ENCODE measurements at regions not wholly inside any gene's neighbourhood (a gene's known extent, or its start where the extent isn't known, plus 50 kb on each side); places are given as distances from the start of the nearest gene placed in this dataset.

DNA sequence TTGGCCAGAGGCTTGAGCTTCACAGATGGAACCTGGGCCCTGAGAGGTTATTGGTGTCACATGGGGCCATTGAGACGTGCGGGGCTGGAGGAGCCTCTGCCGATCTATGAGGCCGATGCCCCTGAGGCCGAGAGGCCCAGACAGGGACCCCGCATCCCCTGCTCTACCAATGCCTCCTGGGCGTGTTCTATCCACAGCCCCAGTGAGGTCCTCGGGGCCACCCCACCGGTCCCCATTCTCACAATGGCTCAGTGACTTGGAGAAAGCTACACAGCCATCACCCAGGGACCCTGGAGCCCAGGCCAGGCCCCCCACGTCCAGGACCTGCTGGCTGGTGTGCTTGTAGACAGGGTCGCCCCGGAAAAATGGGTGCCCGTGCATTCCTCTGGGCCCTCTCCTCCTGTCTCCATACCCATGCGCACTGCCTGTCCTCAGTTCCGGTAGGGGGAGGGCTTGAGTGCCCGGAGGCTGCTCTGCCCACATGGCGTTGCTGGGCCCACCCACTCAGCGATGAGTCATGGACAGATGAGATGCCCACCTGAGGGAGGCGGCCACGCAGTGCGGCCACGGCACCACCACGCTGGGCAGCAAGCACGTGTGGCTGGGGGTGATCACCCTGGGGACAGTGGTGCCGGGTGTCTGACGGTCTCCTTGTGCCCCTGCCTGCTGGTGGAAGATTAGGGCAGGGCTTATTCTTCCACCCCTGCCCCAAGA is 1224.7 kb downstream of the BRD1 start:
- DNase-seq = no peak
- ChIA-PET CTCF (no interaction called here), POLR2A (no interaction called here)
- Mint-ChIP-seq H3K4me1 (no peaks in the 10 kb centered on the region), H3K4me3 (no peak overlapping the region), H3K9me3 (peaks cover 11% of the 10 kb centered on the region), H3K36me3 (ENCODE audit: low read depth) (no peaks in the 10 kb centered on the region), H3K27ac (no peak overlapping the region), H3K27me3 (no peaks in the 10 kb centered on the region)

DNA sequence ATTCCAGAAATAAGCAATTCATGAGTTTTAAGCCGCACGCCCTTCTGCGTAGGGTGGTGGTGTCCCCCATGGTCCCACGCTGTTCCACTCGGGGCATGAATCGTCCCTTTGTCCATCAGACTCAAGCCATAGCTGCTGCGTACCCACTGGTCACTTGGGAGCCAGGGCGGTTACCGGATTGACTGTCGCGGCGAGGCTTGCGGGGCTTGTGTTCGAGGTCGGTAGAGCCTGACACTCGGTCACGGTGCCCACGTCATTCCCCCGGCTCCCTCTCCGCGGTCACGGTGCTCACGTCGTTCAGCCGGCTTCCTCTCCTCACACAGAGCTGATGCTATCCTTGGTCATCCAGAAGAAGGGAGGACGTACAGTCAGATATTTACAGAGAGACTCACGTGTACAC is 1227.0 kb downstream of the BRD1 start:
- H3K9me3 Mint-ChIP-seq = peaks cover 17% of the 10 kb centered on the region
- H3K27me3 Mint-ChIP-seq = no peaks in the 10 kb centered on the region
- H3K36me3 Mint-ChIP-seq (ENCODE audit: low read depth) = no peaks in the 10 kb centered on the region
- ChIA-PET CTCF (no interaction called here), POLR2A (no interaction called here)
- no peak overlapping the region for H3K4me3 Mint-ChIP-seq
- no peak for DNase-seq
- H3K4me1 Mint-ChIP-seq = no peaks in the 10 kb centered on the region
- no peak overlapping the region for H3K27ac Mint-ChIP-seq

DNA sequence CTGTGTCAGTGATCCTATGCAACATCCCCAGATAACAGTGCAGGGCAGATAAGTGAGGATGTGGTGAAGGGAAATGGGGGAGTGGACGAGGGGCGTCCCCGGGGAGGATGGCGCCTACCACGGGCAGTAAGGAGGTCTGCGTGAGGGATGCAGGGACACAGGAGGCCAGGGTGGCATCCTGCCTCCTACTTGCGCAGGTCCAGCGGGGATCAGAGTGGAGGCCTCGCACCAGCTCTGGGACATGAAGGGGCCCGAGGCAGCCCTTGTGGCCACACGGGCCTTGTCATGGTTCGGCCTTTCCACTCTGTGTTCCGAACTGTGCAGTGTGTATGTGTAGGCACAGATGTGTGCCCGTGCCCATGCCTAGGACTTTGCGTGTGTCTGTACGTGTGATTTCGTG is 1227.5 kb downstream of the BRD1 start:
- POLR2A ChIA-PET = no interaction called here
- Mint-ChIP-seq H3K27ac (no peak overlapping the region), H3K27me3 (no peaks in the 10 kb centered on the region), H3K4me3 (no peak overlapping the region), H3K36me3 (ENCODE audit: low read depth) (no peaks in the 10 kb centered on the region), H3K4me1 (no peaks in the 10 kb centered on the region), H3K9me3 (peaks cover 17% of the 10 kb centered on the region)
- DNase-seq = no peak
- CTCF ChIA-PET = no interaction called here

DNA sequence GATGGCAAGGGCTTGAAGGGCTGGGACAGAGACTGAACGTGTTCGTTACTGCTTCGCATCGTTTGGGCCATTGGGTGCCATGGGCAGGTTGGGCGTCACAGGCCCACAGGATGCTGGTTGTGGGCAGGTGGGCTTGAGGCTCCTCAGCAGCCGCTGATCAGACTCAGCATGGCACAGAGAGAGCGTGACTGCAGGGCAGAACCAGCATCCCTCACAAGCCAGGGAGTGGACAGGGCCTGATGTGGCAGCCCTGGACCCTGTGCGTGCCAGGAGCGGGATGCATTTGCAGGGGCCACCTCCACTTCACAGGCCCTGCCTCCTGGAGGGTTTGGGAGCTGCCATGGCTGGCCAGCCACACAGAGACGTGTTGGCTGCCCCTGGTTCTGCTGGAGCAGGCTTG is 1228.3 kb downstream of the BRD1 start:
- H3K27ac Mint-ChIP-seq = no peak overlapping the region
- POLR2A ChIA-PET = no interaction called here
- DNase-seq = no peak

DNA sequence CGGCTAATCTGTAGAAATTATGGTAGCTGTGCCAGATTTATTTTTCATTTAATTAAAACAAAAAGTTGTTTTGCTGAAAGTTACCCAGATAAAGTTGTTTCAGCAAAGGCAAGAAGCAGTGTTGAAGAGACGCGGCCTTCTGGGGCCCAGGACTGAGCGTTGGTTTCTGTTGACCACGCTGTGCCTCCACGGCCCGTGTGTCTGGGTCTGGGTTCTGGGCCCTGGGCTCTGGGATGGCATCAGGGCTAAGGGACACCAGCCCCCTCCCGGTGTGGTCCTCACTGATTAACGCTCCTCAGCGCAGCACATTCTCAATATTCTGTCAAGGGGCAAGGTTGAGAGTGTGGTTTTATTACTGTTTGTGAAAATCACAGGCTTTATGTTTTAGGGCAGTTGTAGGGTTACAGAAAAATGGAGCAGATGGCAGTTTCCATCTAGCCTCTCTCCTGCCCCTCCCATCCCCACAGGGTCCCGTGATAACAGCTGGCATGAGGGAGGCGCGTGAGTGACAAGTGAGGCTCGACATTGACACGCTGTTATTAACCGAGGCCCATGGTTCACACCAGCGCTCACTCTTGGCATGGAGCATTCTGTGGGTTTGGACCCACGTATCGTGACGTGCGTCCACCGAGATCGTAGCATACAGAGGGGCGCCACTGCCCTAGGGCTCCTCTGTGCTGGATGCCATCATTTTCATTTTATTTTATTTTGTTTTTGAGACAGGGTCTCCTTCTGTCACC is 1231.4 kb downstream of the BRD1 start:
- H3K27ac Mint-ChIP-seq = no peak overlapping the region
- H3K27me3 Mint-ChIP-seq = no peaks in the 10 kb centered on the region
- H3K9me3 Mint-ChIP-seq = peaks cover 12% of the 10 kb centered on the region
- no peaks in the 10 kb centered on the region for H3K4me1 Mint-ChIP-seq
- ChIA-PET CTCF (interaction anchor here (1.6 kb wide), 1 partner anchor 8 kb away, joined by 4 read pairs; no protein-coding TSS in a partner anchor), POLR2A (no interaction called here)
- no peak for DNase-seq
- no peak overlapping the region for H3K4me3 Mint-ChIP-seq
- no peaks in the 10 kb centered on the region for H3K36me3 Mint-ChIP-seq (ENCODE audit: low read depth)

More for the DNA sequence above, 1228.3 kb downstream of the BRD1 start:
- CTCF ChIA-PET = no interaction called here
- Mint-ChIP-seq H3K9me3 (peaks cover 12% of the 10 kb centered on the region), H3K36me3 (ENCODE audit: low read depth) (no peaks in the 10 kb centered on the region), H3K4me3 (no peak overlapping the region), H3K4me1 (no peaks in the 10 kb centered on the region), H3K27me3 (no peaks in the 10 kb centered on the region)

DNA sequence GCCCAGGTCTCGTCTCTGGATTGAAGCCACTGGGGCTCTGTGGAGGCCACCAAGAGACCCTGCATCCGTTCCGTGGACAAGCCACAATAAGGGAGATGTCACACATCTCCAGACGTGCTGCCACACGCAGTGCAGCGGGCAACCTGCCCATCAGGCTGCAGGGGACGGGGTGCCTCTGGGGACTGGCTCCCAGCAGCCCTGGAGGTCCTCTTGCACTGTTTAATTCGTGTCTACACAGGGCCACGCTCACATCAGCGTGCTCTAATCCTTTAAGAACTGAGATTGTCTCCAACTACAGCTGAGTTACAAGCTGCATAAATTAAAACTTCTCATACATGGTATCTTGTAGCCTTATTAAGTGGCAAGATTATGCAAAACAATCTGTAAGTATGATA is 1232.2 kb downstream of the BRD1 start:
- CTCF ChIA-PET = interaction anchor here (1.6 kb wide), 1 partner anchor 8 kb away, joined by 4 read pairs; no protein-coding TSS in a partner anchor
- no peaks in the 10 kb centered on the region for H3K36me3 Mint-ChIP-seq (ENCODE audit: low read depth)
- H3K27me3 Mint-ChIP-seq = no peaks in the 10 kb centered on the region
- DNase-seq = no peak
- no peak overlapping the region for H3K27ac Mint-ChIP-seq
- H3K4me1 Mint-ChIP-seq = no peaks in the 10 kb centered on the region
- H3K4me3 Mint-ChIP-seq = no peak overlapping the region
- POLR2A ChIA-PET = no interaction called here
- peaks cover 8% of the 10 kb centered on the region for H3K9me3 Mint-ChIP-seq

DNA sequence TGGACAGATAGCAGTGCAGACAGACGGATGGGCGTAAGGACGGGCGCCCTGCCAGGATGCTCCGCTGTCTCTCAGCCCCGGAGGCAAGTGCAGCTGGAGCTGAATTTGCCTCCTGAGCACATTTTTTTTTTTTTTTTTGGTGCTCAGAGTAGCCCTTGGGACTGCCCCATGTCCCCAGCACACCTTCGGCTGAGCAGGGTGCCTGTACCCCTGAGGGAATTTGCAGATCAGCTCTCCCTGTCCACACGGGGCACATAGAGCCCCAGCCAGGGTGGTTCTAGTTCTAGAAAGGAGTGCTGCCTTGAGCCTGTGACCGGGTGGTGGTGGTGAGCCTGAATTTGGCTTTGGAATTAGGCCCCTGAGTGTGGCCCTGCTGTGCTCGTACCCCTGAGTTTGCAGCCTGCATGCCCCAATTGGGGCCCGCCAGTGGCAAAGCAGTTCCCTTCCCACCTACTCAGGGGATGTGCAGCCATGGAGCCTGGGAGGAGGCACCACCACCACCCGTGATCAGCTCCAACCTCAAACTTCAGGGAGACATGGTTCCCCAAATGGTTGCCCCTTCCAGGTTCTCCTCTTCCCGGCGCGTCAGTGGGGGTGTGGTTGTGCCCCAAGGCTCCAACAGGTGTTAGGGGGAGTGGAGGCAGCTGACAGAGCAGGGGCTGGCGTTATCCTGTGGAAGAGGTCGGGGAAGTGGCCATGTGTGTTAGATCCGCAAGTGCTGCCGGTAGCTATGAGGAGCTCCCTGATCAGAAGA is 1232.7 kb downstream of the BRD1 start:
- Mint-ChIP-seq H3K36me3 (ENCODE audit: low read depth) (no peaks in the 10 kb centered on the region), H3K27me3 (no peaks in the 10 kb centered on the region), H3K27ac (no peak overlapping the region), H3K9me3 (peaks cover 8% of the 10 kb centered on the region), H3K4me1 (no peaks in the 10 kb centered on the region), H3K4me3 (no peak overlapping the region)
- no peak for DNase-seq
- ChIA-PET POLR2A (no interaction called here), CTCF (interaction anchor here (1.6 kb wide), 1 partner anchor 9 kb away, joined by 4 read pairs; no protein-coding TSS in a partner anchor)

DNA sequence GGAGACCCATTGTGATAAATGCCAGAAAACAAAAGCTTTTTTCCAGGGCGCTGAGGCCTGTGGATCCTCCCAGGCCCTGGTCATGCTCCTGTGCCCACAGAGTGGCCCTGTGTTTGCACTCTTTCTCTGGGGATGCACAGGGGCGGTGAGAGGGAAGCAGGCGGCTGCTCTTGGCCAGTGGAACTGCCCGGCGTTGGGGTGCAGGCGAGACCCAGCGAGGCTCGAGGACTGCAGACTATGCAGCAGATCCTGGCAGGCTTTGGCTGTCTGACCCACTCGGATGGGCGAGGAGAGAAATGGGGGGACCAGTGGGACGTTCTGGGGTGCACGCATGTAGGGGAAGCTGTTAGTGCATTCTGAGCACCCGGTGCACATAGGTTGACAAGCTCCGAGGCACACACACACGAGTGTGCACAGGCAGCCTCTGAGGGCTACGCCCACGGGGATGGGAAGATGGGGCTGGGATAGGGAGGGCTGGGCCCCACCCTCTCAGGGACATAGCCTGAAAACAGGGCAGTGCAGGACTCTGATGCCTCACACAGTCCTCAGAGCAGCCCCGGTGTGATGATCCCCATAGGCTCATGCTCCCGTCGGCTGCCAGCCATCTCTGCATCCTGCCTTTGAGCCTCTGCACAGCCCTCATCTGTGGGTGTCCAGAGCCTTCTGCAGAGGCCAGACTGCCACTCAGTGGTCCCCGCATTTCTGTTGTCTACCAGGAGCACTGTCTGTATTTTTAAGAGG is 1233.5 kb downstream of the BRD1 start:
- POLR2A ChIA-PET = no interaction called here
- no peak overlapping the region for H3K27ac Mint-ChIP-seq

DNA sequence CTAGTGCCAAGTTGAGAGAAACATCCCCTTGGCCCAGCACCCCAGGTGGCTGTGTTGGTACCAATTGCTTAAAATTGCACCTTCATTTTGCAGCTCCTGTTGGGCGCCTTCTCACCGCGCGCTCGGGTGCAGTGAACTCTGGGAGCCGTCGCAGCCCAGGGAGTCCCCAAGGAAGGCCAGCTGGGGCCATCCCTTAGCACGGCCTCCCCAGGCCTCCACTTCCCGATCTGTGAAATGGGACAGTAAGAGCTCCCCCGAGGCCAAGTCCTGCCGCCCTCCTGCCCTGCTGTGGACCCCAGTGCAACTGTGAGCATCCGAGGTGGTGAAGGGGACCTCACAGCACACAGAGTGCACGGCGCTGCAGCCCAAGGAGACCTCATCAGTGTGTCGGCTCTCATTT is 1234.1 kb downstream of the BRD1 start:
- no peaks in the 10 kb centered on the region for H3K36me3 Mint-ChIP-seq (ENCODE audit: low read depth)

More for the DNA sequence above, 1233.5 kb downstream of the BRD1 start:
- Mint-ChIP-seq H3K4me1 (no peaks in the 10 kb centered on the region), H3K36me3 (ENCODE audit: low read depth) (no peaks in the 10 kb centered on the region), H3K9me3 (peaks cover 8% of the 10 kb centered on the region), H3K27me3 (no peaks in the 10 kb centered on the region), H3K4me3 (no peak overlapping the region)
- CTCF ChIA-PET = no interaction called here
- no peak for DNase-seq

DNA sequence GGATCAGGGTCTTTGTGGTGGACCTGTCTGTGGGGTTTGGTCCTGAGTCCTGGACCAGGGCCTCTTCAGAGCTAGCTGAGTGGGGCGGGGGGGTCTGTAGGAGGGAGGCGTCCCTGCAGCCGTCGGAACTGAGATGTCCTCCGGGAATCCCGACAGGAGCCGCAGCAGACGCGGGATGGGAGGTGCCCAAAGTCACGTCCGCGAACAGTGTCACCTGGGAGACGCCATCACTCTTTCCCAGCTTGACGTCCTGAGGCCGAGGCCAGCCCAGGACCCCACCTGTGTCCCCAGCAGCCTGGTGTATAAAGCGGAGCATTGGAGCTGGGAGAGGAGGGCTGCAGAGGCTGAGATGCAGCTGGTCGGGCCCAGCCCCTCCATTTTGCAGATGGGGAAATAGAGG is 1234.7 kb downstream of the BRD1 start:
- ChIA-PET POLR2A (no interaction called here), CTCF (no interaction called here)
- Mint-ChIP-seq H3K4me3 (no peak overlapping the region), H3K4me1 (no peaks in the 10 kb centered on the region), H3K27ac (no peak overlapping the region), H3K27me3 (no peaks in the 10 kb centered on the region), H3K36me3 (ENCODE audit: low read depth) (no peaks in the 10 kb centered on the region), H3K9me3 (peaks cover 5% of the 10 kb centered on the region)
- no peak for DNase-seq

More for the DNA sequence above, 1234.1 kb downstream of the BRD1 start:
- no peak overlapping the region for H3K27ac Mint-ChIP-seq
- H3K9me3 Mint-ChIP-seq = peaks cover 8% of the 10 kb centered on the region
- POLR2A ChIA-PET = no interaction called here
- no peaks in the 10 kb centered on the region for H3K27me3 Mint-ChIP-seq
- no peak overlapping the region for H3K4me3 Mint-ChIP-seq
- no peaks in the 10 kb centered on the region for H3K4me1 Mint-ChIP-seq
- CTCF ChIA-PET = no interaction called here
- no peak for DNase-seq

DNA sequence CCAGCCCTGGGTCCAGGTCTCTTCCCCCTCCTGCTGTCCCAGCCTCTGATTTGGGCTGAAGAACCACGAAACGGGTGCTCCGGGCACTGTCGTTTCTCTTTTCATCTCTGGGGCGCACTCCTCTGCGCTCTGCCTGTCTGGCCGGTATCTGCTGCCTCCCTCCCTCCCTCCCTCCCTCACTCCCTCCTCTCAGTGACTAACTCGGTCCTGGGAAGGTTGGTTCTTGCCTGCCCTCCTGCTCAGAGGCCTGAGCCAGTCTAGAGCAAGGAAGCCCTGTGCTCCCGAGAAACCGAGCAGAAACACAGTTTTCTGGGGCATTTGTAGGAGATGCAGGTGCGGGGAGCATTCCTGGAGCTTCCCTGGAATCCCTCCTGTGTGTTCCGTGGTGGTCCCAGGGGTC is 1235.2 kb downstream of the BRD1 start:
- ChIA-PET CTCF (no interaction called here), POLR2A (no interaction called here)
- H3K27me3 Mint-ChIP-seq = no peaks in the 10 kb centered on the region
- H3K9me3 Mint-ChIP-seq = peaks cover under 1% of the 10 kb centered on the region
- H3K4me3 Mint-ChIP-seq = no peak overlapping the region
- H3K4me1 Mint-ChIP-seq = no peaks in the 10 kb centered on the region
- no peak overlapping the region for H3K27ac Mint-ChIP-seq
- H3K36me3 Mint-ChIP-seq (ENCODE audit: low read depth) = no peaks in the 10 kb centered on the region
- DNase-seq = no peak

DNA sequence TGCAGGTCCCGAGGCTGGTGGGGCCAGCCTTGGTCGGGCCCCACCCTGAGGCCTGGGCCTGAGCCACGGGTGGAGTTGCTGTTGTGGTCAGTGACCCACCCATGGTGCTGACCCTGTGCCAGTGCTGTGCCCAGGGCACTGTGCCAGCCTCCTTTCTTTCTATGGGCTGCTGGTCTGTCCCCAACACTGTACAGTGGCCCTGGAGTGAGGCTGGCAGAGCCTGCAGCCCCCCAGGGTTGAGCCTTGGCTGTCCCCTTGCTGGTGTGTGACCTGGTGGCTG is 1235.7 kb downstream of the BRD1 start:
- CTCF ChIA-PET = no interaction called here
- no peak overlapping the region for H3K4me3 Mint-ChIP-seq
- H3K36me3 Mint-ChIP-seq (ENCODE audit: low read depth) = no peaks in the 10 kb centered on the region
- H3K9me3 Mint-ChIP-seq = no peaks in the 10 kb centered on the region
- H3K27me3 Mint-ChIP-seq = no peaks in the 10 kb centered on the region
- no peak overlapping the region for H3K27ac Mint-ChIP-seq
- H3K4me1 Mint-ChIP-seq = no peaks in the 10 kb centered on the region
- no peak for DNase-seq
- POLR2A ChIA-PET = no interaction called here

All from activated CD4-positive, alpha-beta T cell treated with anti-CD3 and anti-CD28 coated beads, Interleukin-2, amount 10 ng/mL, durations not matched to agents 7 days and 5 days (primary cell).